ENCODE measurements at regions not wholly inside any gene's neighbourhood (a gene's known extent, or its start where the extent isn't known, plus 50 kb on each side); places are given as distances from the start of the nearest gene placed in this dataset.

- DNase-seq (no peak), ATAC-seq (replicated peaks in 1 of 4) (no peak)
- Histone ChIP-seq H3K27me3 (replicated peaks in 1 of 2; ENCODE audit: control insufficient read depth in 2 of 2, extremely low read depth in 1 of 2, insufficient read depth in 2 of 2, low read length in 1 of 2) (peaks cover 0 to 4% of the 10 kb centered on the region in 2 experiments), H3K4me1 (ENCODE audit: control insufficient read depth in 1 of 2, extremely low read depth in 1 of 2, insufficient read depth in 2 of 2, low read length in 2 of 2) (no peaks in the 10 kb centered on the region), H3K9me3 (no peaks in the 10 kb centered on the region), H3K36me3 (ENCODE audit: control insufficient read depth in 2 of 2, extremely low read depth in 1 of 2, insufficient read depth in 1 of 2, low read length in 1 of 2) (no peaks in the 10 kb centered on the region), H3K27ac (ENCODE audit: low read length) (no peak overlapping the region), H3K4me3 (ENCODE audit: control insufficient read depth in 1 of 2, extremely low read depth in 1 of 2, low read length in 1 of 2) (no peak overlapping the region)
- Mint-ChIP-seq H3K36me3 (no peaks in the 10 kb centered on the region), H3K4me1 (no peaks in the 10 kb centered on the region), H3K27ac (no peak overlapping the region), H3K9me3 (no peaks in the 10 kb centered on the region), H3K27me3 (peaks cover 5 to 9% of the 10 kb centered on the region in 2 donors), H3K4me3 (no peak overlapping the region)
- ChIA-PET POLR2A (interaction anchor here in 1 of 2 donors (0.6 kb wide), 1 partner anchor 403 kb away, joined by 5 read pairs; no protein-coding TSS in a partner anchor), CTCF (interaction anchor here in 1 of 2 donors (0.6 kb wide), 1 partner anchor 118 kb away, joined by 5 read pairs; no protein-coding TSS in a partner anchor)
- WGBS (ENCODE audit: insufficient coverage): 77% methylated on average over 5 of the region's 8 CpGs
Measured at GRCh38 chr7:24475166-24475961, 97.9 kb upstream of the PALS2 start.

GRCh38 chr7:24476227-24476626 lies 97.0 kb upstream of the PALS2 start:
- no peak overlapping the region for H3K4me3 Mint-ChIP-seq
- Histone ChIP-seq H3K4me1 (ENCODE audit: control insufficient read depth in 1 of 2, extremely low read depth in 1 of 2, insufficient read depth in 2 of 2, low read length in 2 of 2) (no peaks in the 10 kb centered on the region), H3K4me3 (ENCODE audit: control insufficient read depth in 1 of 2, extremely low read depth in 1 of 2, low read length in 1 of 2) (no peak overlapping the region), H3K27ac (ENCODE audit: low read length) (no peak overlapping the region), H3K27me3 (replicated peaks in 1 of 2; ENCODE audit: control insufficient read depth in 2 of 2, extremely low read depth in 1 of 2, insufficient read depth in 2 of 2, low read length in 1 of 2) (peaks cover 0 to 4% of the 10 kb centered on the region in 2 experiments), H3K9me3 (no peaks in the 10 kb centered on the region), H3K36me3 (ENCODE audit: control insufficient read depth in 2 of 2, extremely low read depth in 1 of 2, insufficient read depth in 1 of 2, low read length in 1 of 2) (no peaks in the 10 kb centered on the region)
- no peaks in the 10 kb centered on the region for H3K4me1 Mint-ChIP-seq
- ChIA-PET POLR2A (no interaction called here), CTCF (no interaction called here)
- no peaks in the 10 kb centered on the region for H3K9me3 Mint-ChIP-seq
- peaks cover 11 to 13% of the 10 kb centered on the region in 2 donors for H3K27me3 Mint-ChIP-seq
- DNase-seq (no peak), ATAC-seq (replicated peaks in 1 of 4) (no peak)
- H3K36me3 Mint-ChIP-seq: no peaks in the 10 kb centered on the region
- WGBS (ENCODE audit: insufficient coverage): 80% methylated on average over 1 of the region's 6 CpGs
- H3K27ac Mint-ChIP-seq: no peak overlapping the region

DNA sequence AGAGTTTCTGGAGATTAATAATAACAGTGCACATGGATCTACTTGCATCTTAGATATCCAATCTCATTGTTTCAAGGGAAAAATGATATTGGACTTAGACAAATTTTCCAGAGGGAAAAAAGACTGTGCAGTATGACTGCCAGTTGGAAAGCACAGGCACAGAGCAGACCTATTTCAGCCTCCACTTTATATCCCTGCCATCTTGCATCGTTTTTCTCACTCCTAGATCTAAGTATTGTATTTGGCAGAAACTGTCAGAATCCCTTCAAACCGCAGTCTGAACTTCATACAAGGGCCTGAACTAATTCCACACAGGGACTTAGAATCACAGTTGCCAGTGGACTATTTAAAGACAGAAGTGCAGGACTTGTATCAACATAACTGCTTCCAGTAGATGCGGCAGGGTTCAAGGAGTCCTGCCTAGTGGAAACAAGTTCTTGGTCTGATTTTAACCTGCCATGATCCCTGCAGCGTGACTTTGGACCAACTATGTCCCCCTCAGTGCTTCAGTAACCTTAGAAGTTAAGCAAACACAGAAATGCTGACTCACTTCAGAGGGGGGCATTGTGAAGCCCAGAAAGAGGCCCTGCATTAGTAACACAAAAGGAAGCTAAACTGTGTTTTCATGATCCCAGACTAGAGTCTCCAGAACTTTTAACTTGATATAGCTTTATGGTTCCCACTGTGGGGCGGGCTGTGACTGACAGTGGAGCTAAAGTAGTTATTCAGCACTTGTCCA lies 95.7 kb upstream of the PALS2 start:
- no peak for ATAC-seq (replicated peaks in 1 of 4)
- WGBS (ENCODE audit: insufficient coverage): 60% methylated on average over 3 of the region's 5 CpGs
- Histone ChIP-seq H3K36me3 (ENCODE audit: control insufficient read depth in 2 of 2, extremely low read depth in 1 of 2, insufficient read depth in 1 of 2, low read length in 1 of 2) (no peaks in the 10 kb centered on the region), H3K4me3 (ENCODE audit: control insufficient read depth in 1 of 2, extremely low read depth in 1 of 2, low read length in 1 of 2) (no peak overlapping the region), H3K4me1 (ENCODE audit: control insufficient read depth in 1 of 2, extremely low read depth in 1 of 2, insufficient read depth in 2 of 2, low read length in 2 of 2) (no peaks in the 10 kb centered on the region), H3K27me3 (replicated peaks in 1 of 2; ENCODE audit: control insufficient read depth in 2 of 2, extremely low read depth in 1 of 2, insufficient read depth in 2 of 2, low read length in 1 of 2) (peaks cover 0 to 4% of the 10 kb centered on the region in 2 experiments), H3K9me3 (no peaks in the 10 kb centered on the region), H3K27ac (ENCODE audit: low read length) (no peak overlapping the region)
- CTCF ChIA-PET: interaction anchor here in 1 of 2 donors (0.6 kb wide), 1 partner anchor 10 kb away, joined by 4 read pairs; no protein-coding TSS in a partner anchor
- POLR2A ChIA-PET: no interaction called here
- Mint-ChIP-seq H3K4me1 (no peaks in the 10 kb centered on the region), H3K4me3 (no peak overlapping the region), H3K36me3 (no peaks in the 10 kb centered on the region), H3K9me3 (no peaks in the 10 kb centered on the region), H3K27ac (no peak overlapping the region), H3K27me3 (peaks cover 15 to 16% of the 10 kb centered on the region in 2 donors)
- no peak for DNase-seq

GRCh38 chr7:24478137-24478655 lies 95.1 kb upstream of the PALS2 start:
- Histone ChIP-seq H3K27me3 (replicated peaks in 1 of 2; ENCODE audit: control insufficient read depth in 2 of 2, extremely low read depth in 1 of 2, insufficient read depth in 2 of 2, low read length in 1 of 2) (peaks cover 0 to 4% of the 10 kb centered on the region in 2 experiments), H3K4me1 (ENCODE audit: control insufficient read depth in 1 of 2, extremely low read depth in 1 of 2, insufficient read depth in 2 of 2, low read length in 2 of 2) (no peaks in the 10 kb centered on the region), H3K27ac (ENCODE audit: low read length) (no peak overlapping the region), H3K36me3 (ENCODE audit: control insufficient read depth in 2 of 2, extremely low read depth in 1 of 2, insufficient read depth in 1 of 2, low read length in 1 of 2) (no peaks in the 10 kb centered on the region), H3K4me3 (ENCODE audit: control insufficient read depth in 1 of 2, extremely low read depth in 1 of 2, low read length in 1 of 2) (no peak overlapping the region), H3K9me3 (no peaks in the 10 kb centered on the region)
- WGBS (ENCODE audit: insufficient coverage): 57% methylated on average over 1 of the region's 3 CpGs
- DNase-seq (no peak), ATAC-seq (replicated peaks in 1 of 4) (no peak)
- POLR2A ChIA-PET: no interaction called here
- no peak overlapping the region for H3K4me3 Mint-ChIP-seq
- H3K27ac Mint-ChIP-seq: no peak overlapping the region
- H3K4me1 Mint-ChIP-seq: no peaks in the 10 kb centered on the region
- CTCF ChIA-PET: interaction anchor here in 1 of 2 donors (0.6 kb wide), 1 partner anchor 11 kb away, joined by 4 read pairs; no protein-coding TSS in a partner anchor
- peaks cover 15 to 16% of the 10 kb centered on the region in 2 donors for H3K27me3 Mint-ChIP-seq
- H3K36me3 Mint-ChIP-seq: no peaks in the 10 kb centered on the region
- no peaks in the 10 kb centered on the region for H3K9me3 Mint-ChIP-seq

GRCh38 chr7:24480501-24480900 lies 92.8 kb upstream of the PALS2 start:
- H3K4me1 ChIP-seq (ENCODE audit: control insufficient read depth in 1 of 2, extremely low read depth in 1 of 2, insufficient read depth in 2 of 2, low read length in 2 of 2): no peaks in the 10 kb centered on the region
- H3K4me3 ChIP-seq (ENCODE audit: control insufficient read depth in 1 of 2, extremely low read depth in 1 of 2, low read length in 1 of 2): no peak overlapping the region
- H3K27me3 Mint-ChIP-seq: peaks cover 26 to 32% of the 10 kb centered on the region in 2 donors
- H3K36me3 ChIP-seq (ENCODE audit: control insufficient read depth in 2 of 2, extremely low read depth in 1 of 2, insufficient read depth in 1 of 2, low read length in 1 of 2): no peaks in the 10 kb centered on the region
- 63% methylated on average over 5 of the region's 5 CpGs for WGBS (ENCODE audit: insufficient coverage)
- ATAC-seq (replicated peaks in 1 of 4) (no peak), DNase-seq (no peak)
- peaks cover 0 to 8% of the 10 kb centered on the region in 2 experiments for H3K27me3 ChIP-seq (replicated peaks in 1 of 2; ENCODE audit: control insufficient read depth in 2 of 2, extremely low read depth in 1 of 2, insufficient read depth in 2 of 2, low read length in 1 of 2)
- H3K9me3 ChIP-seq: no peaks in the 10 kb centered on the region
- H3K4me3 Mint-ChIP-seq: no peak overlapping the region
- ChIA-PET POLR2A (no interaction called here), CTCF (interaction anchor here in 1 of 2 donors (0.6 kb wide), 1 partner anchor 1476 kb away, joined by 3 read pairs; no protein-coding TSS in a partner anchor)
- H3K27ac ChIP-seq (ENCODE audit: low read length): no peak overlapping the region
- no peaks in the 10 kb centered on the region for H3K36me3 Mint-ChIP-seq
- no peaks in the 10 kb centered on the region for H3K4me1 Mint-ChIP-seq
- no peak overlapping the region for H3K27ac Mint-ChIP-seq
- H3K9me3 Mint-ChIP-seq: no peaks in the 10 kb centered on the region

DNA sequence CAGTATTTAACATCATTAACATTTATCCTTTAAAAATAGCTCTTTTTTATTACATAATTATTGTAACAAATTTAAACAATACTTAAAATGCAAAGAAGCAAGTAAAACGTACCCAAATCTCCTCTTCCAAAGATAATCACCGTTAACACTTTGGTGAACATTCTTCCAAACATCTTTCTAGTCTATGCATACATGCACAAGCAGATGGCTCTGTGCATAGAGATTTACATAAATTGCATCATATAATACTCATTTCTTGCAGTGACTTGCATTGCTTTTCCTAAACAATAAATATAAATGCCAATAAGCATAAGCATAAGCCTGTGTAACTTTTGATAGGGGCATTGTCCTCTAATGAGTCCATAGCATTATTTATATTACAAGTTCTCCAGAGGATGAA lies 89.4 kb upstream of the PALS2 start:
- no CpG with 5 or more reads among the region's 2 CpGs for WGBS (ENCODE audit: insufficient coverage)
- Mint-ChIP-seq H3K9me3 (no peaks in the 10 kb centered on the region), H3K27me3 (peaks cover 28 to 32% of the 10 kb centered on the region in 2 donors), H3K27ac (no peak overlapping the region), H3K4me1 (no peaks in the 10 kb centered on the region), H3K36me3 (no peaks in the 10 kb centered on the region), H3K4me3 (no peak overlapping the region)
- no peaks in the 10 kb centered on the region for H3K36me3 ChIP-seq (ENCODE audit: control insufficient read depth in 2 of 2, extremely low read depth in 1 of 2, insufficient read depth in 1 of 2, low read length in 1 of 2)
- DNase-seq: no peak
- CTCF ChIA-PET: no interaction called here
- no peak overlapping the region for H3K27ac ChIP-seq (ENCODE audit: low read length)
- no peaks in the 10 kb centered on the region for H3K4me1 ChIP-seq (ENCODE audit: control insufficient read depth in 1 of 2, extremely low read depth in 1 of 2, insufficient read depth in 2 of 2, low read length in 2 of 2)
- no peaks in the 10 kb centered on the region for H3K9me3 ChIP-seq
- H3K27me3 ChIP-seq (replicated peaks in 1 of 2; ENCODE audit: control insufficient read depth in 2 of 2, extremely low read depth in 1 of 2, insufficient read depth in 2 of 2, low read length in 1 of 2): peaks cover 0 to 8% of the 10 kb centered on the region in 2 experiments
- ATAC-seq (replicated peaks in 1 of 4): no peak
- POLR2A ChIA-PET: no interaction called here
- H3K4me3 ChIP-seq (ENCODE audit: control insufficient read depth in 1 of 2, extremely low read depth in 1 of 2, low read length in 1 of 2): no peak overlapping the region

Data from T-cell (primary cell).